ELR (cell line): ENCODE measurements at regions not wholly inside any gene's neighbourhood (a gene's known extent, or its start where the extent isn't known, plus 50 kb on each side); places are given as distances from the start of the nearest gene placed in this dataset.
"Not testable (repeated sequence)": the region's sequence is repeated elsewhere in the genome, so short reads cannot be mapped to it uniquely, and the experiment has no call there.

Source experiments
- DNase-seq: peaks from one replicate; pipeline ENCODE4 v3.0.0-alpha.2; 2015; ENCODE audit warnings: low read depth

- no peak for DNase-seq
Measured at GRCh38 chr2:236632295-236633218, 62.9 kb downstream of the ACKR3 start.

DNA sequence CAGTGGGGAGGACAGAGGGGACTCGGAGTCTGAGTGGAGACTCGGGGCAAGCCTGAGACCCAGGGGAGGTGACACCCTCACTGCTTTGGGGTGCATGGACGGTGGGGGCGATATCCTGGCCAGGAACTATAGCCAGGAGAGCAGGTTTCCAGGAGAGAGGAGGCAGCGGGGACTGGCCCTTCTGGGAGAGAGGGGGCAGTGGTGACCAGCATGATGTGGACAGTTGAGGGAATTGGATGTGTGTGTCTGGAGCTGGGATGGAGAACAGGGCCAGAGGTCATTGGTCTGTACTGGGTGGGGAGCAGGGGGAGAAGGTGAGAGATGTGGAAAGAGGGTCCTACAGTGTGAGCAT is 63.6 kb downstream of the ACKR3 start:
- DNase-seq: no peak

GRCh38 chr2:236633775-236634560 is 64.3 kb downstream of the ACKR3 start:
- no peak for DNase-seq

GRCh38 chr2:236636261-236636660 is 66.6 kb downstream of the ACKR3 start:
- no peak for DNase-seq

DNA sequence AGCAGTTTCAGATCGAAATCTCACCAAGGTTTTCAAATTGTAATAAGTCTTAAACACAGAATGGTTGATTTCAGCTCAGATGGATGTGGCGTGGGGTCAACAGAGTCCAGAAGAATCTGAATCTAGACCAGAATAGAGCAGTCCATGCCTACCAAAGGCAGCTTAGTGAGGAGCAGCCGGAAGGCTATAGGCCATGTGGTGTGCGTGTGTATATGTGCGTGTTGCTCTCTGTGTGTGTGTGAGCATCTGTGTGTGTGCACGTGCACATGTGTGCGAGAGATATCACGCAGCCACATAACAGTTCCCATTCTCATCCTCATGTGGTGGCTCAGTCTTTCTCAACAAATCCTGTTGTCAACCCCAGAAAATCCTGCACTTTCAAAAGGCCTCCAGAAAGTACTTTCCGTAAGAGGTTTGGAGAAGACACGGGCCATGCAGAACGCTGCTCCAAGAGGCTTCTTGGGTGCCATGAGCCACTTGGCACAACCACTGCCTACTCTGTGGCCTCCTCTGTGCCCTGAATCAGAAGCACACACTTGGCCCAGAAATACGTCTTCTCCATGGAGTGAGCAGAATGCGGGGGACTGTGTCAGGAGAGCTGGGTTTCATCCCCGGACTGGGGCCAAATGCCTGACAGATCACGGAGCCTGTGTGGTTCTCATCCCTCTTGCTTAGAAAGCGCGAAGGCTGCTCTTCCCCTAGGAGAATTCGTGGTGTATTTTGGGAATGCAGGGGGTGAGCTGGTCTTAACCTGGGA is 67.3 kb downstream of the ACKR3 start:
- no peak for DNase-seq

GRCh38 chr2:236637686-236638569 is 68.3 kb downstream of the ACKR3 start:
- DNase-seq: no peak

DNA sequence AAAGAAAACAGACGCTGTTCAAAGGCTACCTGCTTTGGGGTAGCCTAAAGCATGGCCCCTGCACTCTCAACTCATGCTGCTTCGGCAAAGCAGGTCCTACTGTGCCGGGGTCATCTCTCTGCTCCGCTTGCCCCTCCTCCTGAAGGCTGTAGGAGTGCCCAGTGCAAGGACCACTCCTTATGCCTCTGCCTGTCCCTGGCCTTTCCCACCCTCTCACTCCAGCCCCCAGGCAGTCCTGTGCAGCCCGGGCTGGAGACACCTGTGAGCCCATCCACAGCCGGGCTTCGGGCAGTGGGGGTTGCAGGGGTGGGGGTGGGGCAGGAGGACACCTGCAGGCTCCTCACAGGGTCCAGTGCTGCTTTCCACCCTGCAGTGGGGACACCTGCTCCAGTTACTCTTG is 69.1 kb downstream of the ACKR3 start:
- DNase-seq: no peak

DNA sequence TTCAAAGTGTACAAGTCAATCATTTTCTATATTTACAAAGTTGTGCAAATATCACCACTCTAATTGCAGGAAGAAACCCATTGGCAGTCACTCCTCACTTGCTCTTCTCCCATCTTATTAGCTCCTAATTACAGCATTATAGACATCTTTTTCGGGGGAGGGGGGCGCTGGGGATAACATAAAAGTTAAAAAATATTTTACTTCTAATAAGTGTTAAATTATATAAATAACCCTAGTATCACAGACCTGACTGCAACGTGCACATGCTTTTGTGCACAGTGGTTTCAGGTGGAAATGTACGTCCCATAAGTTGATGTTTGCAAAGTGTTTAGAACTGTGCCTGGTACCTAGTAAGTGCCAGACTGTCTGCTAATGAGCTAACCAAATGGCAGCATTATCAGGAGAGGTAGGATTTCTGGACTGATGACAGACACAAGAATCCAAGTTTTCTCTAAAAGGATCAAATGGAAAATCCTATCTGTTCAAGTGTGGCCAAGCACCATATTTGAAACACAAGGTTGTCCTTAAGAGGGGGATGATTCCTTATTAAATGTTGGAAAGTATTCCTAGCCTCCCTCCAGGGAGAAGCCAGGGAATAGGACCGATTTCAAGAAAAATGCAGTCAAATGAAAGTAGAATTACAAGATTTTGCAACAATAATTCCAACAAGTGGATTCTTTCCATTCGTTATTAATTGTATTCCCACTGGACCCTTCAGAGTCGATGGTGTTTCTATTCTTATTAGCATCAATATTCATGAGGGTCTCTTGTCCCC is 70.0 kb downstream of the ACKR3 start:
- no peak for DNase-seq

DNA sequence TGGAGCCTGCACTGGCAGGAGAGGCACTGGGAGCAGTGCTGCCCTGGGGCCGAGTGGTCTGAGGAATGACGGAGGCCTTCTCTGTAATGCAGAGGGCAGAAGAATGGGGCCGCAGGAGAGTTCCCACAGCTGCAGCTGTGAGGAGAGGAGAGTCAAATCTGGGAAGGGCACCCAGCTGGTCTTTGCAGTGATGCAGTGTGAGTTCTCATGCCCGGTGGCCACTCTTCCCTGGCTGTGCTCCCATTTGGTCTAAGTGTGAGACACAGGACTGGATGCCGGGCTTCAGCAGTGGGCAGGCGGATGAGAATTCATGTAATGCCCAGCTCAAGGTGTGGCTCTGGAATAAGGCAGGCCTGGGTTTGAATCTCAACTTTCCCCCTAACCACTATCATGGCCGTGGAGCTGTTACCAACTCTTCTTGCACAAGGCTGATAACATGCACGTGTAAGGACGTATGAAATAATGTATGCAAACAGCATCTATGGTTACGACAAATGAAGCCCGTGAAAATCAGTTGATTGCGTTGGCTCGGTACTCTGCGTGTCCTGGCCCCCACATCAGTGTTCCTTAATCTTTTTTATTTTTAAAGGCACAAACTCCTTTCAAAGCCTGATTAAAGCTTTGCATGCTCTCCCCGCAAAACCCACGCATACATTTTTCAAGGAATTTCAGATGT is 71.6 kb downstream of the ACKR3 start:
- no peak for DNase-seq

DNA sequence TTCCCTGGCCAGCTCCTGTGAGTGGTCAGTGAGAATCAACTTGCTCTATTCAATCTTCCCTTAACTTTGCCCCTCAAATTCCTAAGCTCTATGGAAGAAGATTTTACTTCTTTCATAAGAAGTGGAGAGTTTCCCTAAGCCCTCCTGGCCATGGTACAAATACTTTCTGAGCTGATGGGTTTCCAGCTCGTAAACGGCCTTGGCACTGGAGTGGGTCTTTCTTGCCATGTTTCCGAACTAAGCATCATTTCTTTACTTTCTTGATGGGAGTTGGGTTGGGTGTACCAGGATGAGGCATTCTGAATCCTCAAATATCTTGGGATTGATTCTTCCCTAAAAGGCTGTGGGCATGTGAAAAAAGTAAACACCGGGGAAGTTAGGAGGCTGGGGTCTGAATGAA is 72.5 kb downstream of the ACKR3 start:
- no peak for DNase-seq

GRCh38 chr2:236642584-236643291 is 73.1 kb downstream of the ACKR3 start:
- peak; percentile 90 for DNase-seq

DNA sequence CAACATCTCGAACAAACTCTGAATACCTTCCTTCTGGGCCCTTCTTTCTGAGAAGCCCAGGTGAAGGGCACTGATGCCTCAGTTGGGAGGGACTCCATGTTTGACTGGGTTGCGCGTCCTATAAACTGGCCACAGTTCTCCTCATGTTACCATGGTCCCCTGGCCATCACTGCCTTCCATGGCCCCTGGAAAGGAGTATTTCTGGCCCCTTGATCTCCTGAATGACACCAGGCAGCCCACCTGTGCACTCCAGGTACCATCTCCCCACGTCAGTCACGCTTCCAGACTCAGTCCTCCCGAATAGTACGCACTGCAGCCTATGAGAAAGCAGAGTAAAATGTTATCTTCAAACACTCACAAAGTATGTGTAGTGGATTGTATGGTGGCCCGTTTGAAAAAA is 73.9 kb downstream of the ACKR3 start:
- no peak for DNase-seq

GRCh38 chr2:236644067-236644466 is 74.4 kb downstream of the ACKR3 start:
- no peak for DNase-seq

- DNase-seq: no peak
Measured at GRCh38 chr2:236644502-236644911, 74.9 kb downstream of the ACKR3 start.

DNA sequence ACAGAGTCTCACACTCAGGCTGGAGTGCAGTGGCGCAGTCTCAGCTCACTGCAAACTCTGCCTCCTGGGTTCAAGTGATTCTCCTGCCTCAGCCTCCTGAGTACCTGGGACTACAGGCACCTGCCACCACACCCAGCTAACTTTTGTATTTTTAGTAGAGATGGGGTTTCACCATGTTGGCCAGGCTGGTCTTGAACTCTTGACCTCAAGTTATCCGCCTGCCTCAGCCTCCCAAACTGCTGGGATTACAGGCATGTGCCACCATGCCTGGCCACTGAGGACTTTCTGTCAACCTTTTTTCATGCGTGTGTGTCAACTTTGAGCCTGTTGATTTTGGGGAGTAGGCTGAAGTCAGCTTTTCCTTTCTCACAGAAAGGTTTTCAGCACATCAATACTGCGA is 75.5 kb downstream of the ACKR3 start:
- DNase-seq: not testable (repeated sequence)

DNA sequence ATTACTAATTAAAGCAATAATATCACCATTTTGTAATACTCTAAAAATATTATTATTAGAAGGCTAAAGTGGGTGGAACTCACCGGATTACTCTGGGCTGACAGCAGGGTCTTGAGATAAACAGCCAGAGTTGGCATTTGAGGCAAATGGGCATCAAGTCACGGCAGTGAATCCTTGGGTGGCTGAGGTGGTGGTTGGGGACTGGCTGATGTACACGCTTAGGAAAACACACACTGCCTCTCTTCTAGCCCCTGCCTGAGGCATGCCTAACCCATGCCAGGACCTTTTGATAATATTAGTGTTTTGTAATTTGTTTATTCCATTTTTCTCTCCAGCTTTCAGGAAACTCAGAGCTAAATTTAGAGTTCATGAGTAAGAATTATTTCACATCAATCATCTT is 76.8 kb downstream of the ACKR3 start:
- DNase-seq: no peak

DNA sequence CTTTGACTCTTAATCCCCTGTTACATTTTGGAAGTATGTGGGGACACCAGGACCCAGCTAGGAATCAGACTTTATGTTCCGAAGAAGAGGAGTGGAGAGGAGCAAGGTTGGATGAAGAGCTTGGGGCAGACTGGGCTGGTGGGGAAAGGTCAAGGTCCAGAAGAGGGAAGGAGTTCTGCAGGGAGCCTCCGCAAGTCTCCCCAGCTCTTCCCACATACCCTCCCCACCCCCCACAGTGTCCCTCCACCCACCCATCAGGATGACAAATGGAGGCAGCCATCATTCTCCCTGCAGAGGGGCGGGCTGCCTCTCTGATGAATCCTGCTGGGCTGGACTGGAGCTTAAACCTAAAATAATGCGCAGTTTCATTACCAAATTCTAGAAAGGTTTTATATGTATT is 77.2 kb downstream of the ACKR3 start:
- no peak for DNase-seq

- DNase-seq: no peak
Measured at GRCh38 chr2:236647621-236648020, 78.0 kb downstream of the ACKR3 start.

GRCh38 chr2:236653863-236654262 is 84.2 kb downstream of the ACKR3 start:
- DNase-seq: no peak

DNA sequence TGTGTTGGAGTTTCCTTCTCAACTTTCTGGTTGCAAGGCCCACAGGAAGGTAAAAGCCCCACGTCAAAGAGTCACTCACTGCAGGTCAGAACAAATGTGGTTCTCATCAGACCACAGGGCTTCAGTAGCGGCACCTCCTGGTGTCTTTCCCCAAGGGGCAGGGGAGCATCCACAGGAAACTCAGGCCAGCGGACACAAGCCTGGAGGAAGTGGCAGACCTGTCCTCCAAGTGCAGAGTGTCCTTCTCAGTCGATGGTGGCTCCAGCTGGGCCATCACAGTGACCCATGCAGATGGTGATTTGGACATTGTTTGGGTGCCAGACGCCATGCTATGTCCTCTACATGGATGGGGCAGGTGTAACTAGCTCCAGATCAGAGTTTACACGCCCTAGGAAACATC is 84.9 kb downstream of the ACKR3 start:
- DNase-seq: no peak
